AG09319 (cell line): ENCODE measurements at regions not wholly inside any gene's neighbourhood (a gene's known extent, or its start where the extent isn't known, plus 50 kb on each side); places are given as distances from the start of the nearest gene placed in this dataset.

Experiments
- DNase-seq: peaks from one replicate; pipeline ENCODE4 v3.0.0-alpha.2; 2010; ENCODE audit warnings: low read depth; ENCODE audit errors: extremely low read depth
- TF ChIP-seq, protein P1 (sequence below): IDR thresholded peaks from 2 replicates; pipeline ENCODE4 v1.5.1; 2011; ENCODE audit warnings: low read depth, mild to moderate bottlenecking, inconsistent platforms, low read length, moderate library complexity

DNA sequence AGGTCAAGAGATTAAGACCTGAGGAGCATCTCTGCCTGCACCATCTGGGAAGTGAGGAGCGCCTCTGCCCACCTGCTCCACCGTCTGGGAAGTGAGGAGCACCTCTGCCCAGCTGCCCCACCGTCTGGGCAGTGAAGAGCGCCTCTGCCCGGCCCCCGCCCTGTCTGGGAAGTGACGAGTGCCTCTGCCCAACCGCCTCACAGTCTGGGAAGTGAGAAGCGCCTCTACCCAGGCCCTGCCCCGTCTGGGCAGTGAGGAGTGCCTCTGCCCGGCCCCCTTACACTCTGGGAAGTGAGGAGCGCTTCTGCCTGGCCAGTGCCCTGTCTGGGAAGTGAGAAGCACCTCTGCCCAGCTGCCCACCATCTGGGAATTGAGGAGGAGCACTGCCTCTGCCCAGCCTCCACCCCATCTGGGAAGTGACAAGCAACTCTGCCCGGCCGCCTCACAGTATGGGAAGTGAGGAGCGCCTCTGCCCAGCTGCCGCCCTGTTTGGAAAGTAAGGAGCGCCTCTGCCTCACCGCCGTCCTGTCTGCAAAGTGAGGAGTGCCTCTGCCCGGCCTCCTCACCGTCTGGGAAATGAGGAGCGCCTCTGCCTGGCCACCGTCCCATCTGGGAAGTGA is 270.4 kb upstream of the NRSN1 start:
- no peak for DNase-seq
- TF ChIP-seq, protein P1, sequence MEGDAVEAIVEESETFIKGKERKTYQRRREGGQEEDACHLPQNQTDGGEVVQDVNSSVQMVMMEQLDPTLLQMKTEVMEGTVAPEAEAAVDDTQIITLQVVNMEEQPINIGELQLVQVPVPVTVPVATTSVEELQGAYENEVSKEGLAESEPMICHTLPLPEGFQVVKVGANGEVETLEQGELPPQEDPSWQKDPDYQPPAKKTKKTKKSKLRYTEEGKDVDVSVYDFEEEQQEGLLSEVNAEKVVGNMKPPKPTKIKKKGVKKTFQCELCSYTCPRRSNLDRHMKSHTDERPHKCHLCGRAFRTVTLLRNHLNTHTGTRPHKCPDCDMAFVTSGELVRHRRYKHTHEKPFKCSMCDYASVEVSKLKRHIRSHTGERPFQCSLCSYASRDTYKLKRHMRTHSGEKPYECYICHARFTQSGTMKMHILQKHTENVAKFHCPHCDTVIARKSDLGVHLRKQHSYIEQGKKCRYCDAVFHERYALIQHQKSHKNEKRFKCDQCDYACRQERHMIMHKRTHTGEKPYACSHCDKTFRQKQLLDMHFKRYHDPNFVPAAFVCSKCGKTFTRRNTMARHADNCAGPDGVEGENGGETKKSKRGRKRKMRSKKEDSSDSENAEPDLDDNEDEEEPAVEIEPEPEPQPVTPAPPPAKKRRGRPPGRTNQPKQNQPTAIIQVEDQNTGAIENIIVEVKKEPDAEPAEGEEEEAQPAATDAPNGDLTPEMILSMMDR = no peak

DNA sequence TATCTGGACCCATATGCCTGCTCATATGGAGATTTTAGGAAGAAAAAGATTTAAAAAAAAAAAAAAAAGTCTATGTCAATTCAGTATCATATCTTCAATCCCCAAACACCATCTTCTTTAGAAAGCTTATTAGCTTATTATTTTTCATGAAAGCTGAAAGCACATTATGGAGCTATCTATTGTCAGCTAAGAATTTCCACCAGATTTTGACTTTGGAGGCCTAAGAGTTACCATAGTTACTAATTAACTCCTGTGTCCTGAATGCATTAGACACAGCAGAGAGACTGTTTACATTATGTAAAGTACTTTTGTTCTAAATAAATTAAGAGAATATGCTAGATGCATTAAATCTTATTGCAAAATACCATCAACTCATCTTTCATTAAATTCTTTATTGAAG is 255.5 kb upstream of the NRSN1 start:
- TF ChIP-seq, protein P1 = no peak
- DNase-seq = no peak

DNA sequence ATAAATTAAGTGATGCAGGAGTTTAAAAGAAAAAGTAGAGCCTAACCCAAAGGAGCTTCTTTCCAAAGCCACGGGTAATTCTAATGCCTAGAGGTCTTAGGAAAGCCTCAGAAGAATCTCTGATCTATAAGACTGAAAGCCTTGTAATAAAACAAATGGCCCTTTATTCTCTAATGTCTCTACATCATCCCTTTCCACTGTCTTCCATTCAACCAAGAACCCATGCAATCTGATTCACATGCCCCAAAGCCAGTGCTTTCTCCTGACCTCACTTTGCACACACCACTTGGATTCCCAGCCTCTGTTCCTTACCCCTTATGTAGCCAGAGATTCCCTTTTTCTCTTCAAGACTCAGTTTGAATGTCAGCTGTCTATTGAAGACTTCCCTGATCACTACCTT is 252.9 kb upstream of the NRSN1 start:
- DNase-seq = no peak
- TF ChIP-seq, protein P1 = no peak

DNA sequence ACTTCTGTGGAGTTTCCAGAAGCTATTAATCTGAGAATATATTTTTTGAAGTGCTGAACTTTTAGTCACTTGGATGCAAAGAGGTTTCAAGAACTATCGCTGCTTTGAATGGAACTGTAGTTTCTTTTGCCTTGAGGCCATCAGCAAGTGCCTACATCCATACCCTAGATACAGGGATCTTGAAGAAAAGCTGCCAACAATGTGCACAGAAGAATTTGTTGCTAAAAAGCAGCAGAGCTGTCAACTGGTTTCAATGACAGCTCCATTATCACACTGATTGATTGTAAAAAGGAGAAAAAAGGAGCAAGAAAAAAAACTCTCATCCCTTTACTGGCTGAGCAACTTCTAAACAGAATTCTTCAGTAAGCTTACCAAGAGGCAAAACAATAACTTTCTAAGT is 251.0 kb upstream of the NRSN1 start:
- no peak for DNase-seq
- TF ChIP-seq, protein P1 = no peak

DNA sequence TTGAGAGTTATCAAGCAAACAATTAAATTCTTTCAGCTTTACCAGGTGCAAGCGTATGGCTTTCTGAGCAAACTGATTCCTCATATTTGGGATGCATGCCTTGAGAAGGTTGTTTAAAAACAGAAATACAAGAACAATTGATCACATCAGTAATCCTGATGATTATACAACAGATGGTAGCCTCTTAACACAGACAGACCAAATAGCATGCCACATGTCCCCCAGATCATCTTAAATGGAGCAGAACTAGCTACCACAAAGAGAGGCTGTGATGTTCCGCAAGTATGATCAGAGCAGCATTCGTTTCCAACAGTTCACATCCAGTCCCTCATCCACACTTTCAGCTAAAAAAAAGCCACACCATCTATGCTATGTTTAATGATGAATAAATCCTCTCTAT is 246.2 kb upstream of the NRSN1 start:
- DNase-seq = no peak

DNA sequence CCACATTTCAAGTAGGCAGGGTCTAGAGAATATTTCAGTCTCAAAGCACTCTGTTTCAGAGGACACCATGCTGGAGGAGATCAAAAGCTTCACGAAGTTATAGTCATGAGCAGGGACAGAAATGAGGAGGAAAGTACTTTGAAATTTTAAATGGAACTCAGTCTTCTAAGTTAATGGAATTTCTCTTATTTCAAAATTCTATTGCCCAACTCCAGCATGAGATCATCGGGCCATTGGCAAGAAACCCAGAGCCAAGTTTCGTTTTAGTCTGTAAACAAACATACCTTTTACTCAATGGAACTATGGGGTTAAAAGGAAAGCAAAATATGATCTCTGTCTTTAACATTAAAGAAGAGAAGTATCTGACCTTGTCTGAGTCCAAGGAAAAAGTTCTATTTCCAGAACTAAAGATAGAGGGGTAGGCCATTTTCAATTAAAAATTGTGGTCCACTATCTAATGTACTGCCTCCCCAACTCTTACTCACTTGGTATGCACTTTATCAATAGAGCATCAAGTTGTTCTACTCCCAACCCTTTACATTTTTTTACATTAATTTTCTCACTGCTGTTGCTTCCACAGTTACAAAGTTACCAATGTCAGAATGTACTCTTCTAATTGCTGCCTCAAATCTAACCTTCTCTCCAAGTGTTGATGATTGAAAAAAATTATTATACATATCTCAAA is 235.3 kb upstream of the NRSN1 start:
- TF ChIP-seq, protein P1 = no peak
- DNase-seq = peak; percentile 15

More for the DNA sequence above, 246.2 kb upstream of the NRSN1 start:
- TF ChIP-seq, protein P1 = no peak

DNA sequence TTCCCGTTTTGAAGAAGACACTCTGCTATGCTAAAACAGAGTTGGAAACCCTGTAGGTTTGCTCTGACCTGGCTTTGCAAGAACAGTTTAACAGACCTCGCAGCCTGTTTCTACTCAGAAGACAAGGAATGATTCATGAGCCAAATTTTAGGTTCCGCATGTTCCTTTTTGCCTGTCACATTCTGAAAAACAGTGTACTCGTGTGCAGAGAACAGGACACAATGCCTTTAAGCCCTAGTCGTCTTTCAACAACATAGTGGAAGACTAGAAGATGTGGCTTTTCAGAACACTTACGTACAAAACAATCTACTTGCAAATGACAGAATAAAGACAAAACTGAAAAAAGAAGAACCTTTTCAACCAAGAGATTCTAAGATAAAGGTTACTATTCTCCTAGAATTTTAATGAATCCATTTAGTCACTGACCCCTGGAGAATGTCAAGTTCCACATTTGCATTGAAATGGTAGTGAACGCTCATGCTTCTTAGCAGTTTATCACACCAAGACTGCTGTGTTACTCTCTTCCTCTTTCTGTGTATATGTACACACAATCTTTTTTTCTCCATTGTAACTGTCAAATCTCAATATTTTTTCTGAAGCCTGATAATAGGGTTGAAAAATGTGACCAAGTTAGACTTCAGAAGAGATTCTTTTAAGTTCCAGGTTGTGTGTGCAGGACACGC is 220.7 kb upstream of the NRSN1 start:
- no peak for DNase-seq

More for the DNA sequence above, 220.7 kb upstream of the NRSN1 start:
- TF ChIP-seq, protein P1 = no peak
